WTC11 (cell line): ENCODE measurements at regions not wholly inside any gene's neighbourhood (a gene's known extent, or its start where the extent isn't known, plus 50 kb on each side); places are given as distances from the start of the nearest gene placed in this dataset.

Experiments
- ATF2 ChIP-seq: sonication (generic); formaldehyde crosslinking; IDR thresholded peaks from 2 replicates; pipeline ENCODE4 v1.8.1; 2022; ENCODE audit warnings: low read depth, missing genetic modification reagents, borderline replicate concordance
- CREB1 ChIP-seq: sonication (generic); formaldehyde crosslinking; IDR thresholded peaks from 2 replicates; pipeline ENCODE4 v1.8.0; 2023; ENCODE audit warnings: mild to moderate bottlenecking, missing genetic modification reagents
- E2F4 ChIP-seq: sonication (generic); formaldehyde crosslinking; IDR thresholded peaks from 2 replicates; pipeline ENCODE4 v1.8.1; 2022; ENCODE audit warnings: low read depth, mild to moderate bottlenecking, moderate library complexity, missing genetic modification reagents, borderline replicate concordance
- MYBL2 ChIP-seq: sonication (generic); formaldehyde crosslinking; IDR thresholded peaks from 2 replicates; pipeline ENCODE4 v1.8.1; 2023; ENCODE audit warnings: mild to moderate bottlenecking, moderate library complexity, missing genetic modification reagents
- NFE2L1 ChIP-seq: sonication (generic); formaldehyde crosslinking; IDR thresholded peaks from 2 replicates; pipeline ENCODE4 v1.8.1; 2023; ENCODE audit warnings: missing genetic modification reagents
- NFYB ChIP-seq: sonication (generic); formaldehyde crosslinking; conservative IDR thresholded peaks from 2 replicates; pipeline ENCODE4 v1.8.0; 2022; ENCODE audit warnings: low read depth, missing genetic modification reagents
- PRDM15 ChIP-seq: sonication (generic); formaldehyde crosslinking; IDR thresholded peaks from 2 replicates; pipeline ENCODE4 v1.8.0; 2022; ENCODE audit warnings: missing genetic modification reagents
- ZBTB21 ChIP-seq: sonication (generic); formaldehyde crosslinking; IDR thresholded peaks from 2 replicates; pipeline ENCODE4 v1.8.1; 2023; ENCODE audit warnings: mild to moderate bottlenecking, missing genetic modification reagents, borderline replicate concordance
- ZNF423 ChIP-seq: fragments of 250-450 bp; sonication (Bioruptor Pico); IDR thresholded peaks from 2 replicates; pipeline ENCODE4 v2.1.2; 2022; ENCODE audit warnings: mild to moderate bottlenecking, moderate library complexity
- TF ChIP-seq, protein P1 (sequence below): fragments of 200-600 bp; IDR thresholded peaks from 2 replicates; pipeline ENCODE4 v1.8.0; 2022; ENCODE audit warnings: antibody characterized with exemption

- TF ChIP-seq, protein P1, sequence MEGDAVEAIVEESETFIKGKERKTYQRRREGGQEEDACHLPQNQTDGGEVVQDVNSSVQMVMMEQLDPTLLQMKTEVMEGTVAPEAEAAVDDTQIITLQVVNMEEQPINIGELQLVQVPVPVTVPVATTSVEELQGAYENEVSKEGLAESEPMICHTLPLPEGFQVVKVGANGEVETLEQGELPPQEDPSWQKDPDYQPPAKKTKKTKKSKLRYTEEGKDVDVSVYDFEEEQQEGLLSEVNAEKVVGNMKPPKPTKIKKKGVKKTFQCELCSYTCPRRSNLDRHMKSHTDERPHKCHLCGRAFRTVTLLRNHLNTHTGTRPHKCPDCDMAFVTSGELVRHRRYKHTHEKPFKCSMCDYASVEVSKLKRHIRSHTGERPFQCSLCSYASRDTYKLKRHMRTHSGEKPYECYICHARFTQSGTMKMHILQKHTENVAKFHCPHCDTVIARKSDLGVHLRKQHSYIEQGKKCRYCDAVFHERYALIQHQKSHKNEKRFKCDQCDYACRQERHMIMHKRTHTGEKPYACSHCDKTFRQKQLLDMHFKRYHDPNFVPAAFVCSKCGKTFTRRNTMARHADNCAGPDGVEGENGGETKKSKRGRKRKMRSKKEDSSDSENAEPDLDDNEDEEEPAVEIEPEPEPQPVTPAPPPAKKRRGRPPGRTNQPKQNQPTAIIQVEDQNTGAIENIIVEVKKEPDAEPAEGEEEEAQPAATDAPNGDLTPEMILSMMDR, result no peak
- no peak for TF ChIP-seq NFYB (CRISPR knock-in tag)
- no peak for TF ChIP-seq PRDM15 (CRISPR knock-in tag)
- TF ChIP-seq MYBL2 (CRISPR knock-in tag), result no peak
- TF ChIP-seq E2F4 (CRISPR knock-in tag), result no peak
- TF ChIP-seq ATF2 (CRISPR knock-in tag), result no peak
- no peak for TF ChIP-seq NFE2L1 (CRISPR knock-in tag)
- no peak for TF ChIP-seq ZNF423 (CRISPR knock-in tag)
- no peak for TF ChIP-seq CREB1 (CRISPR knock-in tag)
- no peak for TF ChIP-seq ZBTB21 (CRISPR knock-in tag)
Observed at GRCh38 chr2:49514201-49514600, 359.9 kb upstream of the FSHR start.
